HG03521 (cell line): ENCODE measurements at regions not wholly inside any gene's neighbourhood (a gene's known extent, or its start where the extent isn't known, plus 50 kb on each side); places are given as distances from the start of the nearest gene placed in this dataset.
"Not testable (repeated sequence)": the region's sequence is repeated elsewhere in the genome, so short reads cannot be mapped to it uniquely, and the experiment has no call there.

ENCODE experiments used
- ATAC-seq: cut with Tn5 transposase; IDR thresholded peaks from one replicate; pipeline ENCODE4 v1.9.1; 2021; ENCODE audit warnings: mild to moderate bottlenecking, moderate library complexity; ENCODE audit not compliant: unreplicated experiment

- ATAC-seq: no peak
Observed at GRCh38 chr5:38149815-38150195, 108.6 kb upstream of the EGFLAM start.

- ATAC-seq: no peak
Observed at GRCh38 chr5:38148021-38148625, 110.2 kb upstream of the EGFLAM start.

- ATAC-seq: no peak
Observed at GRCh38 chr5:38143384-38143783, 115.0 kb upstream of the EGFLAM start.

- ATAC-seq: no peak
Observed at GRCh38 chr5:38141665-38142064, 116.7 kb upstream of the EGFLAM start.

- no peak for ATAC-seq
Observed at GRCh38 chr5:38138574-38138973, 119.8 kb upstream of the EGFLAM start.

- no peak for ATAC-seq
Observed at GRCh38 chr5:38135486-38136039, 122.8 kb upstream of the EGFLAM start.

GRCh38 chr5:38134810-38135209 is 123.5 kb upstream of the EGFLAM start:
- ATAC-seq: no peak

- ATAC-seq: not testable (repeated sequence)
Observed at GRCh38 chr5:38134294-38134693, 124.1 kb upstream of the EGFLAM start.

GRCh38 chr5:38131686-38132085 is 126.7 kb upstream of the EGFLAM start:
- no peak for ATAC-seq

GRCh38 chr5:38124321-38124720 is 134.0 kb upstream of the EGFLAM start:
- no peak for ATAC-seq

GRCh38 chr5:38121420-38121819 is 136.9 kb upstream of the EGFLAM start:
- no peak for ATAC-seq

- ATAC-seq: no peak
Observed at GRCh38 chr5:38119836-38120235, 138.5 kb upstream of the EGFLAM start.

GRCh38 chr5:38117784-38118479 is 140.4 kb upstream of the EGFLAM start:
- ATAC-seq: no peak

- no peak for ATAC-seq
Observed at GRCh38 chr5:38115318-38115827, 143.0 kb upstream of the EGFLAM start.

- ATAC-seq: no peak
Observed at GRCh38 chr5:38113880-38114279, 144.5 kb upstream of the EGFLAM start.

GRCh38 chr5:38113456-38113855 is 144.9 kb upstream of the EGFLAM start:
- ATAC-seq: no peak

GRCh38 chr5:38112938-38113337 is 145.4 kb upstream of the EGFLAM start:
- no peak for ATAC-seq

GRCh38 chr5:38110130-38110529 is 148.2 kb upstream of the EGFLAM start:
- ATAC-seq: no peak

GRCh38 chr5:38107096-38107495 is 151.3 kb upstream of the EGFLAM start:
- no peak for ATAC-seq

- ATAC-seq: no peak
Observed at GRCh38 chr5:38105801-38106200, 152.6 kb upstream of the EGFLAM start.

GRCh38 chr5:38105231-38105570 is 153.2 kb upstream of the EGFLAM start:
- no peak for ATAC-seq

- ATAC-seq: no peak
Observed at GRCh38 chr5:38104497-38105230, 153.7 kb upstream of the EGFLAM start.
